Fibroblast of lung (primary cell): ENCODE measurements at regions not wholly inside any gene's neighbourhood (a gene's known extent, or its start where the extent isn't known, plus 50 kb on each side); places are given as distances from the start of the nearest gene placed in this dataset.

ENCODE experiments used
- CTCF ChIP-seq, 2 donors: IDR thresholded peaks in 1 of 2; conservative IDR thresholded peaks in 1 of 2; 1 replicate in 1 of 2; 2 replicates in 1 of 2; pipeline ENCODE4 v1.5.1; 2011 to 2012; ENCODE audit warnings: low read length in 2 of 2, control low read depth in 1 of 2, inconsistent platforms in 1 of 2, low read depth in 1 of 2, mild to moderate bottlenecking in 1 of 2
- EZH2 ChIP-seq: IDR thresholded peaks from 2 replicates; pipeline ENCODE4 v1.5.1; 2012; ENCODE audit warnings: low read length, control low read depth, mild to moderate bottlenecking; ENCODE audit errors: missing control alignments

- TF ChIP-seq CTCF (conservative IDR thresholded peaks at IDR 0.05 in 1 of 2, IDR thresholded peaks at IDR 0.05 in 1 of 2; ENCODE audit: low read depth in 1 of 2, low read length in 2 of 2), result no peak
- TF ChIP-seq EZH2, result no peak
These were observed 505.3 kb upstream of the ZNF608 start for GRCh38 chr5:125251703-125252102.
